Gastroesophageal sphincter (tissue), 4 donors: ENCODE measurements at regions not wholly inside any gene's neighbourhood (a gene's known extent, or its start where the extent isn't known, plus 50 kb on each side); places are given as distances from the start of the nearest gene placed in this dataset.

Experiments used
- ATAC-seq: fragments of 150-250 bp; one replicate; pipeline ENCODE4 v1.9.1; 2016; ENCODE audit warnings: mild to moderate bottlenecking, moderate library complexity
- H3K27ac ChIP-seq, 4 donors: fragments of 200-600 bp; sonication (generic) in 3 of 4; 1 replicate in 3 of 4; 2 replicates in 1 of 4; pipeline ENCODE4 v1.5.1; 2016 to 2019
- H3K27me3 ChIP-seq: fragments of 200-600 bp; sonication (generic); one replicate; pipeline ENCODE4 v1.5.1; 2019
- H3K36me3 ChIP-seq, 2 donors: fragments of 200-600 bp; sonication (generic); one replicate each; pipeline ENCODE4 v1.5.1; 2019; ENCODE audit warnings: control low read depth in 1 of 2
- H3K4me1 ChIP-seq, 3 donors: fragments of 200-600 bp; sonication (generic); 1 replicate in 2 of 3; 2 replicates in 1 of 3; pipeline ENCODE4 v1.5.1; 2016 to 2019; ENCODE audit warnings: control low read depth in 2 of 3
- H3K4me3 ChIP-seq, 2 donors: fragments of 200-600 bp; sonication (generic); one replicate each; pipeline ENCODE4 v1.5.1; 2019; ENCODE audit warnings: mild to moderate bottlenecking in 1 of 2, moderate library complexity in 1 of 2
- H3K9me3 ChIP-seq, 3 donors: fragments of 200-600 bp; sonication (generic); one replicate each; pipeline ENCODE4 v1.5.1; 2017 to 2019; ENCODE audit warnings: control low read depth in 2 of 3
- EP300 ChIP-seq: sonication (generic); formaldehyde crosslinking; IDR thresholded peaks from one replicate; pipeline ENCODE4 v1.6.1; 2017; ENCODE audit warnings: antibody characterized with exemption, mild to moderate bottlenecking
- POLR2A ChIP-seq, 2 donors: fragments of 450-650 bp; IDR thresholded peaks; one replicate each; pipeline ENCODE4 v1.6.1; 2017; ENCODE audit warnings: antibody characterized with exemption in 2 of 2, mild to moderate bottlenecking in 2 of 2, moderate library complexity in 1 of 2
- POLR2AphosphoS5 ChIP-seq: sonication (generic); formaldehyde crosslinking; IDR thresholded peaks from one replicate; pipeline ENCODE4 v1.6.1; 2017; ENCODE audit warnings: antibody characterized with exemption
- WGBS, 2 donors: methylation state at CpG; one replicate each; pipeline ENCODE4 v1.1.5; 2018; ENCODE audit warnings: low coverage in 1 of 2; 5-methylcytosine and 5-hydroxymethylcytosine counted together
- TF ChIP-seq, protein P1 (sequence below), 4 experiments: fragments of 200-600 bp in 2 of 4; fragments of 450-650 bp in 2 of 4; sonication (generic) in 1 of 4; IDR thresholded peaks; one replicate each; pipeline ENCODE4 v1.5.1; 2017 to 2019; ENCODE audit warnings: antibody characterized with exemption in 4 of 4, mild to moderate bottlenecking in 2 of 4, moderate library complexity in 2 of 4

DNA sequence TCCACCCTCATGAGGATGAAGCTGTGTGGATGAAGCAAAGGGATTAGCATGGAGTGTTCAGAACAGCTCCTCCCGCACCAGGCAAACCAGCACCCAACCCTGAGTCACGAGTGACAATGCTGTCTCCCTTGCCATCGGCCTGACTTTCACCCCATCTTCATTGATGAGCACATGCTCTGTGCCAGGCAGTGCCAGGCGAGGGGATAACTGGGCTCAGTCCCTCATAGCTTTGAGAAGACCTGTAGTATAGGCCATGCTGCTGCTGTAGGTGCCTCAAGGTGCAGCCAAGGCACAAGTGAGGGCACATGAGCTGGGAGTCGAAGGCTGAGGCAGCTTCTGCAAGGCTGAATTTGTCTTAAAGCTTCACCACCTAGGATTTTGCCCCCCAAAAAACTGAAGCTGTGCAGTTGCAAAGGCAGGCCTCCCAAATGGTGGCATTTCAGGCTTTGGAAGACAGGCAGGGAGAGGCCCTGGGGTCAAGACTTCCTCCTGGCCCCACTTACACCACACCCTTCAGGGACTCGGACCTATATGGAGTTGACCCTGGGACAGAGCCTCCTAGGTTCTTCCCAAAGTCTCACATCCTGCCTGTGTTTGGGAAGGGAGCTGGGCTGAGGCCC lies 54.2 kb upstream of the GDF10 start:
- Histone ChIP-seq H3K27ac (no peak overlapping the region), H3K27me3 (no peaks in the 10 kb centered on the region), H3K4me1 (no peaks in the 10 kb centered on the region), H3K4me3 (no peak overlapping the region), H3K36me3 (no peaks in the 10 kb centered on the region), H3K9me3 (no peaks in the 10 kb centered on the region)
- WGBS, 2 donors, result 80% methylated on average over 1 of the region's 6 CpGs; no CpG with 5 or more reads in 1 of the 2 donors
- ATAC-seq, result no peak
- TF ChIP-seq POLR2A (IDR thresholded peaks at IDR 0.05), result no peak

DNA sequence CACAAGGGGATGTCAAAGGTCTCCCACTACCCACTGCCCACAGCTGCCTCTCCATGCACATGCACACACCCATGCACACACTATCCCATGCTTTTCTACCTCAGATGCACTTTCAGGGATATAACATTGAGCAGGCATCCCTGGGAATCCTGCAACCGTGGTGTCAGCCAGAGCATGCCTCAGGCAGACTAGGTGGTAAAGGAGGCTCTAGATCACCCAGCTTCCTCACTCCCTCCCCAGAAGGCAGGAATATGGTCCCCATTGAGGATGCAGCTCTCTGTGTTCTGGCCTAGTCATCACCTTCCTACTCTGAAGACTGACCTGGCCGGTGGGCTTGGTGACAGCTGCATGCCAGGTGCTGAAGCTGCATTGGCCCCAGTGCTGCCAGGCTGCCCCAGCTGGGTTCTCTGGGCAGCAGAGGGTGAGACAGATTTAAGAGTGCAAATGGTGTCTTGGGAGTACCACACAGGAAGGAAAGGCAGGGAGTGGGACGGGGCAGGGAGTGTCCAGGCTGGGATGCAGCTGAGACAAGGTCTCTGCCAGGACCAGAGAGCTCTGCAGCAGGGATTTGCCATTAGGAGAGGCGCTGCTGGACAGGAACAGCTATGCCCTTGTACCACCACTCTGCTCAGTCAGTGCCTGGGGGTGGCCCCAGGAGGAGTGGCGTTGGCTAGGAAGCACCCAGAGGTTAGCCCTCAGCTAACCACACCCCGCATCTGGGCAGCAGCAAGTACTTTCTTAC lies 53.4 kb upstream of the GDF10 start:
- no peak overlapping the region for H3K27ac ChIP-seq
- TF ChIP-seq POLR2A (IDR thresholded peaks at IDR 0.05), result no peak
- TF ChIP-seq, protein P1, sequence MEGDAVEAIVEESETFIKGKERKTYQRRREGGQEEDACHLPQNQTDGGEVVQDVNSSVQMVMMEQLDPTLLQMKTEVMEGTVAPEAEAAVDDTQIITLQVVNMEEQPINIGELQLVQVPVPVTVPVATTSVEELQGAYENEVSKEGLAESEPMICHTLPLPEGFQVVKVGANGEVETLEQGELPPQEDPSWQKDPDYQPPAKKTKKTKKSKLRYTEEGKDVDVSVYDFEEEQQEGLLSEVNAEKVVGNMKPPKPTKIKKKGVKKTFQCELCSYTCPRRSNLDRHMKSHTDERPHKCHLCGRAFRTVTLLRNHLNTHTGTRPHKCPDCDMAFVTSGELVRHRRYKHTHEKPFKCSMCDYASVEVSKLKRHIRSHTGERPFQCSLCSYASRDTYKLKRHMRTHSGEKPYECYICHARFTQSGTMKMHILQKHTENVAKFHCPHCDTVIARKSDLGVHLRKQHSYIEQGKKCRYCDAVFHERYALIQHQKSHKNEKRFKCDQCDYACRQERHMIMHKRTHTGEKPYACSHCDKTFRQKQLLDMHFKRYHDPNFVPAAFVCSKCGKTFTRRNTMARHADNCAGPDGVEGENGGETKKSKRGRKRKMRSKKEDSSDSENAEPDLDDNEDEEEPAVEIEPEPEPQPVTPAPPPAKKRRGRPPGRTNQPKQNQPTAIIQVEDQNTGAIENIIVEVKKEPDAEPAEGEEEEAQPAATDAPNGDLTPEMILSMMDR (IDR thresholded peaks at IDR 0.05), result no peak
- TF ChIP-seq POLR2AphosphoS5, result no peak
- TF ChIP-seq EP300, result no peak
- no peak for ATAC-seq

DNA sequence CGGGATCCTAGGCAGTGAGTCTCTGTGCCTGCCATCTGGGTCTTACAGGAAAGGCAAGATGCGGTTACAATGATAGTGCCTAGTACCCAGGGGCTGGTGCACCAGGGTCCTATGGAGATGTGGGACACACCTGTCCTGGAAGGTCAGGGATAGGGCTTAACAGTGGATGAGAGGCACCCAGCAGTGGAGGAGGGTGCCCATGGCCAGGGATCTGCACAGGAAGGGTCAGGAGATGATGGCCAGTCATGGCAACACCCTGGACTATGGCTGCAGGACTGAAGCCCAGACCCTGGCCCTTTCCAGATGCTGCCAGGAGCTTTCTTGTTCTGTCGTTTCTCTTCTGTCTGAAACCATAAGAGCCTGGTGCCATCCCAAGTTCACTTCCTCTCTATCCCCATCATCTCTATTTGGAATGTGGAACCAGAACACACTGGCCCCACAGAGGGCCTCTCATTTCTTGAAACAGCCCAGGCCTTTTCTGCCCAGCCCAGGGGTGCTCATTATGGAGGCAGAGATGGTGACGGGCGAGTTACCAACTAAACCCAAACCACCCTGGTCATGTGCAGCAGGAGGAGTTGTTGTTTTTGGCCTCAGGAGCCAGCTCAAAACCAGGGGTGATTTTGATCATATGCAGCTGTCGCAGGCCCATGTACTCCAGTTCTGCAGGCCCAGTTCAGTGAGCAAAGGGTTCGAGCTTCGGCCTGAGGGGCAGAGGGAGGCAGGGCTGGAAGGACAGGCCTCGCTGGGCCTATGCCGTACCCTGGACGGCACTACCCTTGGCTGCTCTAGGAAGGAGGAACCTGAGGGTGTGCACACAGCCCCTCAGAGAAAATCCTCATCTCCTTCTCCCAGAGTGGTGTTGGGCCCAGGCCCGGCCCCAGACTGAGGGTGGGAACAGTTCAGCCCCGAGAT lies 52.6 kb upstream of the GDF10 start:
- no peaks in the 10 kb centered on the region for H3K27me3 ChIP-seq
- no peak overlapping the region for H3K27ac ChIP-seq
- no peaks in the 10 kb centered on the region for H3K4me1 ChIP-seq
- no peaks in the 10 kb centered on the region for H3K36me3 ChIP-seq
- H3K9me3 ChIP-seq, result no peaks in the 10 kb centered on the region
- ATAC-seq, result no peak
- no peak overlapping the region for H3K4me3 ChIP-seq
- no peak for TF ChIP-seq EP300
- TF ChIP-seq POLR2A (IDR thresholded peaks at IDR 0.05), result no peak
- WGBS, 2 donors, result 50 to 86% methylated on average over 1 to 2 of the region's 13 CpGs

More for the DNA sequence above, 53.4 kb upstream of the GDF10 start:
- Histone ChIP-seq H3K9me3 (no peaks in the 10 kb centered on the region), H3K27me3 (no peaks in the 10 kb centered on the region), H3K4me3 (no peak overlapping the region), H3K36me3 (no peaks in the 10 kb centered on the region), H3K4me1 (no peaks in the 10 kb centered on the region)
- 79 to 83% methylated on average over 1 to 2 of the region's 6 CpGs for WGBS, 2 donors

DNA sequence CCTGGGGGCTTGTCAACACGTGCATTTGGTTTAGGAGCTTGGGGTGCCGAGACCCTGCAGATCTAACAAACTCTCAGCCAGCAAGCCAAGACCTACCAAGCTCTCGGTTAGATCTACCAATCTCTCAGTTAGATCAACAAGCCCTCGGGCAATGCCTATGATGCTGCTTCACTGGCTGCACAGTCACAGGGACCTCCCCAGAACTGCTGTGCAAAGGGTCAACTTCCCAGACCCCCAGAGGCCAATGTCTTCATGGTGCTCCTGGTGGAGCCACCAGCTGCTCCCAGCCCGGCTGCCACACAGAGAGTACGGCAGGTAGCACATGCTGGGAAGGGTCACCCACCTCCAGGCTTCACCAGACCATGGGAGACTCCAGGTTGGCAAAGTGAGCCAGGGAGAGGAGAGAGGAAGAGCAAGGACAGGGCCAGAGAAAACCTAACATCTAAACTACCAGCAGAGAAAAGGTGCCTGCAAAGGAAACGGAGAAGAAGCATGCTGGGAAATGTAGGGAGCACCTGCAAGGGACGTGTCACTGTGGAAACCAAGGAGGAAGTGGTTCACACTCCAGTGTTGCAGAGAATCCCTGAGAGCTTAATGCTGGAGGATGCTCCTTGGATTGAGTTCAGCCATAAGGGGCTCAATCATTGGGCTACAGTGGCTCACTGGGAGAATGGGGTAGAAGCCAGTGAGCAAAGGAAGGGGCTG lies 51.5 kb upstream of the GDF10 start:
- Histone ChIP-seq H3K4me1 (peaks cover 0 to 4% (median 0%) of the 10 kb centered on the region in 3 donors), H3K4me3 (no peak overlapping the region), H3K27ac (no peak overlapping the region), H3K9me3 (no peaks in the 10 kb centered on the region), H3K36me3 (no peaks in the 10 kb centered on the region), H3K27me3 (no peaks in the 10 kb centered on the region)
- no peak for ATAC-seq
- 90 to 91% methylated on average over 2 to 3 of the region's 8 CpGs for WGBS, 2 donors
- TF ChIP-seq POLR2A (IDR thresholded peaks at IDR 0.05) (no peak), EP300 (no peak), POLR2AphosphoS5 (no peak)
- TF ChIP-seq, protein P1 (IDR thresholded peaks at IDR 0.05), result no peak

DNA sequence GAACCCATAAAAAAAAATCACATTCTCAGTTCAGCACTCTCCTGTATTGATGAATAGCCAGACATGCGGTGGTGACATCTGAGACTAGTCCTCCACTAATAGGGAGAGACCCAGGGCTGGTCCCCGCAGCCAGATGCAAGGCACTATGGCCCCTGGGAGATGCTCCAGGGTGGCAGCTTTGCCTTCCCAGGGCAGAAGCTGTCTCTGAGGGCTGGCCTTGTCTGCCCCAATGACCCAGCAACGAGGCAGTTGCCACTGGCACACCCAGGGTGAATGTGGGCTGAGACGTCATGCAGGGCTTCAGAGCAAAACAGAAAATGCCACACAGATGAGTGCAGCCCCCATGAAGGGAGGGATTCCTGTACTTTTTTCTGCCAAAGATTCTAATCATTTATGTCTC lies 50.1 kb upstream of the GDF10 start:
- H3K4me3 ChIP-seq, result no peak overlapping the region
- no peaks in the 10 kb centered on the region for H3K9me3 ChIP-seq
- no peak overlapping the region for H3K27ac ChIP-seq
- no peaks in the 10 kb centered on the region for H3K36me3 ChIP-seq
- WGBS, 2 donors, result 60% methylated on average over 1 of the region's 4 CpGs; no CpG with 5 or more reads in 1 of the 2 donors
- no peak for ATAC-seq
- no peaks in the 10 kb centered on the region for H3K27me3 ChIP-seq
- H3K4me1 ChIP-seq, result peaks cover 0 to 7% (median 0%) of the 10 kb centered on the region in 3 donors
- TF ChIP-seq POLR2AphosphoS5 (no peak), EP300 (no peak), POLR2A (IDR thresholded peaks at IDR 0.05) (no peak)
- TF ChIP-seq, protein P1 (IDR thresholded peaks at IDR 0.05), result no peak
